Left forelimb (tissue), 1 donor: ENCODE measurements at regions not wholly inside any gene's neighbourhood (a gene's known extent, or its start where the extent isn't known, plus 50 kb on each side); places are given as distances from the start of the nearest gene placed in this dataset.
A peak's percentile ranks its signal among the peaks of the same experiment; 100 is the strongest.
"Not testable (repeated sequence)": the region's sequence is repeated elsewhere in the genome, so short reads cannot be mapped to it uniquely, and the experiment has no call there.

Experiments
- DNase-seq: peaks from one replicate; pipeline ENCODE4 v3.0.0-alpha.2; 2018; ENCODE audit warnings: low spot score

GRCh38 chr13:38283346-38283745 lies 66.3 kb upstream of the UFM1 start:
- no peak for DNase-seq

- DNase-seq = no peak
These were observed 84.5 kb upstream of the UFM1 start for GRCh38 chr13:38265132-38265497.

- peak; percentile 60 for DNase-seq
These were observed 85.1 kb upstream of the UFM1 start for GRCh38 chr13:38264363-38265131.

- DNase-seq = no peak
These were observed 87.4 kb upstream of the UFM1 start for GRCh38 chr13:38262211-38262610.

GRCh38 chr13:38255600-38255999 lies 94.1 kb upstream of the UFM1 start:
- no peak for DNase-seq

- DNase-seq = no peak
These were observed 109.8 kb upstream of the UFM1 start for GRCh38 chr13:38239874-38240273.

GRCh38 chr13:38228322-38228721 lies 121.3 kb upstream of the UFM1 start:
- no peak for DNase-seq

- no peak for DNase-seq
These were observed 123.2 kb upstream of the UFM1 start for GRCh38 chr13:38226496-38226895.

GRCh38 chr13:38223089-38223488 lies 126.6 kb upstream of the UFM1 start:
- DNase-seq = no peak

- not testable (repeated sequence) for DNase-seq
These were observed 128.5 kb upstream of the UFM1 start for GRCh38 chr13:38221120-38221519.

- DNase-seq = no peak
These were observed 133.5 kb upstream of the UFM1 start for GRCh38 chr13:38216181-38216580.

- no peak for DNase-seq
These were observed 136.3 kb upstream of the UFM1 start for GRCh38 chr13:38213314-38213713.

- DNase-seq = no peak
These were observed 138.6 kb upstream of the UFM1 start for GRCh38 chr13:38210928-38211596.

GRCh38 chr13:38204556-38204955 lies 145.1 kb upstream of the UFM1 start:
- DNase-seq = no peak

- DNase-seq = no peak
These were observed 146.9 kb upstream of the UFM1 start for GRCh38 chr13:38202740-38203139.

- DNase-seq = no peak
These were observed 158.6 kb upstream of the UFM1 start for GRCh38 chr13:38191016-38191415.

- no peak for DNase-seq
These were observed 169.0 kb upstream of the UFM1 start for GRCh38 chr13:38180670-38181069.

- DNase-seq = no peak
These were observed 169.5 kb upstream of the UFM1 start for GRCh38 chr13:38180126-38180525.

GRCh38 chr13:38176664-38177063 lies 173.0 kb upstream of the UFM1 start:
- DNase-seq = no peak

- DNase-seq = no peak
These were observed 176.2 kb upstream of the UFM1 start for GRCh38 chr13:38173403-38173802.

- no peak for DNase-seq
These were observed 182.4 kb upstream of the UFM1 start for GRCh38 chr13:38167164-38167822.

- DNase-seq = no peak
These were observed 183.5 kb upstream of the UFM1 start for GRCh38 chr13:38166116-38166515.

GRCh38 chr13:38160131-38160530 lies 189.5 kb upstream of the UFM1 start:
- no peak for DNase-seq
